Breast epithelium (tissue), 3 donors: ENCODE measurements at regions not wholly inside any gene's neighbourhood (a gene's known extent, or its start where the extent isn't known, plus 50 kb on each side); places are given as distances from the start of the nearest gene placed in this dataset.

ENCODE experiments used
- POLR2A ChIP-seq: fragments of 450-650 bp; IDR thresholded peaks from one replicate; pipeline ENCODE4 v1.6.1; 2016; ENCODE audit warnings: antibody characterized with exemption, mild to moderate bottlenecking, moderate library complexity
- POLR2AphosphoS5 ChIP-seq, 3 donors: sonication (generic); formaldehyde crosslinking; IDR thresholded peaks; one replicate each; pipeline ENCODE4 v1.6.1; 2017; ENCODE audit warnings: antibody characterized with exemption in 3 of 3
- TF ChIP-seq, protein P1 (sequence below), 3 donors: fragments of 450-650 bp; IDR thresholded peaks; one replicate each; pipeline ENCODE4 v1.5.1; 2016 to 2017; ENCODE audit warnings: antibody characterized with exemption in 3 of 3, mild to moderate bottlenecking in 3 of 3, moderate library complexity in 3 of 3

DNA sequence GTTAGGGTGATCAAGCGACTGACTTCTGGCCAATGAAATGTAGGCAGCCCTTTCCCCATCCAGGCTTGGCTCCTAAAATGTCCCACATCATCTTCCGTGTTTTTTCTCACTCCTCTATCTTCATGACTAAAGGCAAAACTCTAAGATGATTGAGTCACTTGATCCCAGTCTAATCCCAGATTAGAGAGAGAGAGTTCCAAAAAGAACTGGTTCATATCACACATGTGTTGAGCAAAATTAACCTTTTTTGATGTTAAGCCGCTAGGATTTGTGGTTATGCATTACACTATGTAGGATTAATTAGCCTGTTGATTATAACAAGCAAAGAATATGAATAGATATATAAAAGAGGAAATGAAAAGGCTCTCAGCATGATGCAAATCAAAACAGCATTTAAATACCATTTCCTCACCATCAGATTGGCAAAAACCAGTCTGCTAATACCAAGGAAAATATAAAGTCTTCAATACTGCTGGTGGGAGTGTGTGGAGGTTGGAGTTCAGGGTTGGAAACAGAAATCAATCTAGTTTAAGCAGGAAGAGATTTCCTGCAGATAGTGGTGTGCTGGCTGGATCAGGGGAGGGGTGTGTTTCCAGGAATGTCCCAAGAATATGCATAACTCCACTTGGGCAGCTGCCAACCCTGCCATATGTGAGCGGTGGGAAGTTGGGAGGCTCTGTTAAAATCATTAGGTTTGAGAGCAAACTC lies 187.6 kb upstream of the S1PR3 start:
- TF ChIP-seq POLR2AphosphoS5 (IDR thresholded peaks at IDR 0.05) = no peak
- TF ChIP-seq, protein P1, sequence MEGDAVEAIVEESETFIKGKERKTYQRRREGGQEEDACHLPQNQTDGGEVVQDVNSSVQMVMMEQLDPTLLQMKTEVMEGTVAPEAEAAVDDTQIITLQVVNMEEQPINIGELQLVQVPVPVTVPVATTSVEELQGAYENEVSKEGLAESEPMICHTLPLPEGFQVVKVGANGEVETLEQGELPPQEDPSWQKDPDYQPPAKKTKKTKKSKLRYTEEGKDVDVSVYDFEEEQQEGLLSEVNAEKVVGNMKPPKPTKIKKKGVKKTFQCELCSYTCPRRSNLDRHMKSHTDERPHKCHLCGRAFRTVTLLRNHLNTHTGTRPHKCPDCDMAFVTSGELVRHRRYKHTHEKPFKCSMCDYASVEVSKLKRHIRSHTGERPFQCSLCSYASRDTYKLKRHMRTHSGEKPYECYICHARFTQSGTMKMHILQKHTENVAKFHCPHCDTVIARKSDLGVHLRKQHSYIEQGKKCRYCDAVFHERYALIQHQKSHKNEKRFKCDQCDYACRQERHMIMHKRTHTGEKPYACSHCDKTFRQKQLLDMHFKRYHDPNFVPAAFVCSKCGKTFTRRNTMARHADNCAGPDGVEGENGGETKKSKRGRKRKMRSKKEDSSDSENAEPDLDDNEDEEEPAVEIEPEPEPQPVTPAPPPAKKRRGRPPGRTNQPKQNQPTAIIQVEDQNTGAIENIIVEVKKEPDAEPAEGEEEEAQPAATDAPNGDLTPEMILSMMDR (IDR thresholded peaks at IDR 0.05) = no peak
- TF ChIP-seq POLR2A = no peak
